GM12878 (cell line): ENCODE measurements at regions not wholly inside any gene's neighbourhood (a gene's known extent, or its start where the extent isn't known, plus 50 kb on each side); places are given as distances from the start of the nearest gene placed in this dataset.

Experiments
- ATAC-seq: fragments of 200-7000 bp; cut with Tn5 transposase; 3 replicates; pipeline ENCODE4 v1.9.1; 2020; ENCODE audit warnings: mild to moderate bottlenecking, moderate library complexity
- BruUV-seq: library from RNA; stranded (reverse); fragments of 400-500 nt; replicated peaks from 2 replicates; lab custom pipeline; 2021; lab: Mats Ljungman, UMichigan
- CTCF ChIA-PET: fragments of 300-600 bp; sonication (Branson Sonifier 250); formaldehyde crosslinking; extraction: SDS; loops from one replicate; lab custom pipeline; 2021; ENCODE audit warnings: inconsistent platforms; lab: Yijun Ruan, JAX
- POLR2A ChIA-PET: fragments of 350-600 bp; formaldehyde crosslinking; extraction: SDS; loops from one replicate; lab custom pipeline; 2021; ENCODE audit warnings: inconsistent platforms; lab: Charles Lee
- RAD21 ChIA-PET: fragments of 300-600 bp; sonication (Branson Sonifier 250); formaldehyde crosslinking; loops from one replicate; lab custom pipeline; 2023; ENCODE audit warnings: antibody characterized with exemption; ENCODE audit not compliant: unreplicated experiment; lab: Charles Lee
- SMC1A ChIA-PET: fragments of 300-600 bp; sonication (Branson Sonifier 250); formaldehyde crosslinking; loops from one replicate; lab custom pipeline; 2023; ENCODE audit not compliant: unreplicated experiment, uncharacterized antibody; lab: Charles Lee
- DNase-seq: peaks from one replicate; pipeline ENCODE4 v3.0.0-alpha.2; 2011; ENCODE audit warnings: low read depth, low spot score
- FAIRE-seq: peaks from 3 replicates; lab custom pipeline; 2011; peaks lifted over from hg19 to GRCh38; lab: Jason Lieb, UNC
- H2AFZ ChIP-seq: 2 replicates; pipeline ENCODE4 v1.6.0; 2011; ENCODE audit warnings: low read depth, low read length, control low read depth; ENCODE audit not compliant: control insufficient read depth
- H3K27ac ChIP-seq: 2 replicates; pipeline ENCODE4 v1.5.1; 2011; ENCODE audit warnings: control low read depth; ENCODE audit not compliant: control insufficient read depth, insufficient read depth
- H3K27me3 ChIP-seq, 2 experiments: replicated peaks in 1 of 2; 2 replicates each; pipeline versions ENCODE4 v1.6.0 to v1.6.1; 2011; ENCODE audit warnings: low read length in 1 of 2; ENCODE audit not compliant: control insufficient read depth in 2 of 2, insufficient read depth in 2 of 2
- H3K36me3 ChIP-seq, 2 experiments: 2 replicates each; pipeline ENCODE4 v1.5.1; 2011; ENCODE audit warnings: low read length in 1 of 2; ENCODE audit not compliant: control insufficient read depth in 2 of 2, insufficient read depth in 2 of 2
- H3K4me1 ChIP-seq: 2 replicates; pipeline ENCODE4 v1.6.1; 2011; ENCODE audit warnings: mild to moderate bottlenecking, low read length, moderate library complexity, mixed read lengths; ENCODE audit not compliant: control insufficient read depth, insufficient read depth
- H3K4me2 ChIP-seq: 2 replicates; pipeline ENCODE4 v1.6.0; 2011; ENCODE audit warnings: control low read depth; ENCODE audit not compliant: control insufficient read depth, insufficient read depth
- H3K4me3 ChIP-seq: fragments of 200-600 bp; sonication (generic); 2 replicates; pipeline ENCODE4 v1.5.1; 2016
- H3K79me2 ChIP-seq: 2 replicates; pipeline ENCODE4 v1.6.0; 2011; ENCODE audit warnings: low read length; ENCODE audit not compliant: control insufficient read depth, insufficient read depth
- H3K9ac ChIP-seq: 2 replicates; pipeline ENCODE4 v1.8.0; 2011; ENCODE audit warnings: low read length, control low read depth, mixed read lengths; ENCODE audit not compliant: control insufficient read depth, insufficient read depth
- H3K9me3 ChIP-seq: replicated peaks from 3 replicates; pipeline ENCODE4 v1.5.1; 2011; ENCODE audit warnings: mild to moderate bottlenecking, low read length; ENCODE audit not compliant: control insufficient read depth, insufficient read depth
- H4K20me1 ChIP-seq: 2 replicates; pipeline ENCODE4 v1.6.0; 2011; ENCODE audit not compliant: control insufficient read depth, insufficient read depth
- BHLHE40 ChIP-seq, 2 experiments: fragments of 450-650 bp in 1 of 2; IDR thresholded peaks; 2 replicates each; pipeline ENCODE4 v1.6.1; 2011 to 2017; ENCODE audit warnings: low read depth in 2 of 2, borderline replicate concordance in 1 of 2, improper control_type of control experiment in 1 of 2, low read length in 1 of 2, mild to moderate bottlenecking in 1 of 2
- BMI1 ChIP-seq: fragments of 450-650 bp; IDR thresholded peaks from 2 replicates; pipeline ENCODE4 v1.6.1; 2016; ENCODE audit warnings: mild to moderate bottlenecking, moderate library complexity, borderline replicate concordance
- ESRRA ChIP-seq: IDR thresholded peaks from 2 replicates; pipeline ENCODE4 v1.6.1; 2012; ENCODE audit warnings: mild to moderate bottlenecking, low read length, improper control_type of control experiment
- MEF2A ChIP-seq: IDR thresholded peaks from 2 replicates; pipeline ENCODE4 v1.6.1; 2011; ENCODE audit warnings: low read depth, mild to moderate bottlenecking, low read length, moderate library complexity; ENCODE audit not compliant: insufficient read depth
- NR2C2 ChIP-seq: IDR thresholded peaks from 2 replicates; pipeline ENCODE4 v1.6.1; 2011; ENCODE audit warnings: borderline replicate concordance, low read depth; ENCODE audit not compliant: control insufficient read depth, insufficient read length
- SMARCA5 ChIP-seq: fragments of 450-650 bp; IDR thresholded peaks from 2 replicates; pipeline ENCODE4 v1.6.1; 2017; ENCODE audit warnings: mild to moderate bottlenecking
- SP1 ChIP-seq: IDR thresholded peaks from one replicate; pipeline ENCODE4 v1.6.1; 2011; ENCODE audit warnings: low read depth, low read length
- YY1 ChIP-seq: IDR thresholded peaks from 2 replicates; pipeline ENCODE4 v1.6.1; 2011; ENCODE audit warnings: low read depth, mild to moderate bottlenecking, low read length
- WGBS: methylation state at CpG from one replicate; pipeline ENCODE4 v1.1.6; 2016; ENCODE audit warnings: low lambda C conversion rate; ENCODE audit not compliant: insufficient replicate concordance, insufficient coverage; ENCODE audit errors: missing lambda C conversion rate; 5-methylcytosine and 5-hydroxymethylcytosine counted together
- in situ Hi-C: fragments of 300-500 bp; cut with MboI; formaldehyde crosslinking; loops from 9 replicates; pipeline ENCODE4 v1.14.3; 2018; ENCODE audit warnings: mixed read lengths
- intact Hi-C: fragments of 100-400 bp; cut with micrococcal nuclease; formaldehyde crosslinking; loops from one replicate; pipeline ENCODE4 v1.14.2; 2022; ENCODE audit not compliant: unreplicated experiment
- TF ChIP-seq, protein P1 (sequence below): IDR thresholded peaks from 2 replicates; pipeline ENCODE4 v1.6.1; 2011; ENCODE audit warnings: borderline replicate concordance, low read depth, mild to moderate bottlenecking, moderate library complexity, low read length; ENCODE audit not compliant: insufficient read depth, poor library complexity, severe bottlenecking
- TF ChIP-seq, protein P2 (sequence below): fragments of 450-650 bp; IDR thresholded peaks from 2 replicates; pipeline ENCODE4 v1.6.1; 2018; ENCODE audit warnings: mild to moderate bottlenecking, low read depth, moderate library complexity; ENCODE audit not compliant: partially characterized antibody
- TF ChIP-seq, protein P3 (sequence below): fragments of 450-650 bp; IDR thresholded peaks from 2 replicates; pipeline ENCODE4 v1.6.1; 2017; ENCODE audit warnings: mild to moderate bottlenecking
- TF ChIP-seq, protein P4 (sequence below): IDR thresholded peaks from 2 replicates; pipeline ENCODE4 v1.6.1; 2012; ENCODE audit warnings: low read depth, low read length, improper control_type of control experiment
- TF ChIP-seq, protein P5 (sequence below): fragments of 450-650 bp; IDR thresholded peaks from 2 replicates; pipeline ENCODE4 v1.6.1; 2018; ENCODE audit warnings: borderline replicate concordance, mild to moderate bottlenecking; ENCODE audit not compliant: partially characterized antibody

DNA sequence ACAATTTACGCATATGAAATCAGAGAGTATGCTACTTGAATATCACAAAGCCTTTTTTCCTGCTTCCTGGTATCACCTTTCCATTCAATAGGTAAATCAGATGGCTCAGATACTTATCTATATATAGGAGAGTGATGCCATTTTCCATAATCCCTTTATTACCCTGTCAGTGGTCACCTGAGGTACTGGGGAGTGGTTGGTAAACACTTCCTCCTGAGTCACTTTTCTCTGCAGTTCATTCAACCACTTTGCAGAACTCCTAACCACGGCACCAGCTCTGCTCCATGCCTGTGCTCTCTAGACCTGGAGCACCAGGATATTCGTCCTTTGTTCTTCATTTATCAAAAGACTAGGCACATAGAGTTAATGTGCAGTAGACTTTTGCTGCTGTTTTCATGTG lies 748.5 kb upstream of the KLHL1 start (continued):
- TF ChIP-seq, protein P1, sequence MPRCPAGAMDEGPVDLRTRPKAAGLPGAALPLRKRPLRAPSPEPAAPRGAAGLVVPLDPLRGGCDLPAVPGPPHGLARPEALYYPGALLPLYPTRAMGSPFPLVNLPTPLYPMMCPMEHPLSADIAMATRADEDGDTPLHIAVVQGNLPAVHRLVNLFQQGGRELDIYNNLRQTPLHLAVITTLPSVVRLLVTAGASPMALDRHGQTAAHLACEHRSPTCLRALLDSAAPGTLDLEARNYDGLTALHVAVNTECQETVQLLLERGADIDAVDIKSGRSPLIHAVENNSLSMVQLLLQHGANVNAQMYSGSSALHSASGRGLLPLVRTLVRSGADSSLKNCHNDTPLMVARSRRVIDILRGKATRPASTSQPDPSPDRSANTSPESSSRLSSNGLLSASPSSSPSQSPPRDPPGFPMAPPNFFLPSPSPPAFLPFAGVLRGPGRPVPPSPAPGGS: no peak
- TF ChIP-seq, protein P2, sequence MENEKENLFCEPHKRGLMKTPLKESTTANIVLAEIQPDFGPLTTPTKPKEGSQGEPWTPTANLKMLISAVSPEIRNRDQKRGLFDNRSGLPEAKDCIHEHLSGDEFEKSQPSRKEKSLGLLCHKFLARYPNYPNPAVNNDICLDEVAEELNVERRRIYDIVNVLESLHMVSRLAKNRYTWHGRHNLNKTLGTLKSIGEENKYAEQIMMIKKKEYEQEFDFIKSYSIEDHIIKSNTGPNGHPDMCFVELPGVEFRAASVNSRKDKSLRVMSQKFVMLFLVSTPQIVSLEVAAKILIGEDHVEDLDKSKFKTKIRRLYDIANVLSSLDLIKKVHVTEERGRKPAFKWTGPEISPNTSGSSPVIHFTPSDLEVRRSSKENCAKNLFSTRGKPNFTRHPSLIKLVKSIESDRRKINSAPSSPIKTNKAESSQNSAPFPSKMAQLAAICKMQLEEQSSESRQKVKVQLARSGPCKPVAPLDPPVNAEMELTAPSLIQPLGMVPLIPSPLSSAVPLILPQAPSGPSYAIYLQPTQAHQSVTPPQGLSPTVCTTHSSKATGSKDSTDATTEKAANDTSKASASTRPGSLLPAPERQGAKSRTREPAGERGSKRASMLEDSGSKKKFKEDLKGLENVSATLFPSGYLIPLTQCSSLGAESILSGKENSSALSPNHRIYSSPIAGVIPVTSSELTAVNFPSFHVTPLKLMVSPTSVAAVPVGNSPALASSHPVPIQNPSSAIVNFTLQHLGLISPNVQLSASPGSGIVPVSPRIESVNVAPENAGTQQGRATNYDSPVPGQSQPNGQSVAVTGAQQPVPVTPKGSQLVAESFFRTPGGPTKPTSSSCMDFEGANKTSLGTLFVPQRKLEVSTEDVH: no peak
- TF ChIP-seq YY1: no peak

DNA sequence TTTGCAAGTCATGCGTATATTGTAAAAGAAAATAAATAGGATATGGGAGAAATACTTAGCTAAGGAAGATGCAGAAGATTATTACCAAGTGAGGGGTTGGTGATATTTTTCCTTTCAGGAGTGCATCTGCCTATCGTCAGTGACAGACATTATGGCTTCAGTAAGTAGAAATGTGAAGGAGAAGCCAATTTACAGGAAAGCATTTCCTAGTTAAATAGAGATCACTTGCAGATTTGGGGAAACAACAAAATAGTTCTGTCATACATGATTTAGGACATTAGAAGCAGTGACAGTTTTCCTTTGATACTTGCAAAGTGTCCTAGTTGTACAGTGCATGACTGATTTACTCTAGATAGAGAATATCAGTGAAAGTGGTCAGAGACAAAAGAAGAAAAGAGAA lies 747.8 kb upstream of the KLHL1 start:
- Histone ChIP-seq H3K27ac (no peak overlapping the region), H3K4me1 (no peaks in the 10 kb centered on the region), H3K9ac (no peak overlapping the region), H3K36me3 (no peaks in the 10 kb centered on the region), H4K20me1 (no peaks in the 10 kb centered on the region), H3K4me2 (no peak overlapping the region), H3K9me3 (no peaks in the 10 kb centered on the region), H2AFZ (no peak overlapping the region), H3K27me3 (no peaks in the 10 kb centered on the region), H3K4me3 (no peak overlapping the region), H3K79me2 (no peaks in the 10 kb centered on the region)
- ChIA-PET CTCF (no interaction called here), SMC1A (no interaction called here), POLR2A (no interaction called here), RAD21 (no interaction called here)
- no TSS peak for BruUV-seq
- DNase-seq: no peak
- intact Hi-C loops (no loop called here), in situ Hi-C loops (no loop called here)
- WGBS: 28% methylated on average over 2 of the region's 2 CpGs
- no peak for ATAC-seq
- no peak for FAIRE-seq
- TF ChIP-seq SMARCA5 (no peak), ESRRA (no peak), BMI1 (no peak), MEF2A (no peak), NR2C2 (no peak), BHLHE40 (IDR thresholded peaks at IDR 0.05; ENCODE audit: borderline replicate concordance in 1 of 2, low read depth in 2 of 2, low read length in 1 of 2) (no peak), SP1 (no peak)
- TF ChIP-seq, protein P3, sequence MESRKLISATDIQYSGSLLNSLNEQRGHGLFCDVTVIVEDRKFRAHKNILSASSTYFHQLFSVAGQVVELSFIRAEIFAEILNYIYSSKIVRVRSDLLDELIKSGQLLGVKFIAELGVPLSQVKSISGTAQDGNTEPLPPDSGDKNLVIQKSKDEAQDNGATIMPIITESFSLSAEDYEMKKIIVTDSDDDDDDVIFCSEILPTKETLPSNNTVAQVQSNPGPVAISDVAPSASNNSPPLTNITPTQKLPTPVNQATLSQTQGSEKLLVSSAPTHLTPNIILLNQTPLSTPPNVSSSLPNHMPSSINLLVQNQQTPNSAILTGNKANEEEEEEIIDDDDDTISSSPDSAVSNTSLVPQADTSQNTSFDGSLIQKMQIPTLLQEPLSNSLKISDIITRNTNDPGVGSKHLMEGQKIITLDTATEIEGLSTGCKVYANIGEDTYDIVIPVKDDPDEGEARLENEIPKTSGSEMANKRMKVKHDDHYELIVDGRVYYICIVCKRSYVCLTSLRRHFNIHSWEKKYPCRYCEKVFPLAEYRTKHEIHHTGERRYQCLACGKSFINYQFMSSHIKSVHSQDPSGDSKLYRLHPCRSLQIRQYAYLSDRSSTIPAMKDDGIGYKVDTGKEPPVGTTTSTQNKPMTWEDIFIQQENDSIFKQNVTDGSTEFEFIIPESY: no peak
- TF ChIP-seq, protein P4, sequence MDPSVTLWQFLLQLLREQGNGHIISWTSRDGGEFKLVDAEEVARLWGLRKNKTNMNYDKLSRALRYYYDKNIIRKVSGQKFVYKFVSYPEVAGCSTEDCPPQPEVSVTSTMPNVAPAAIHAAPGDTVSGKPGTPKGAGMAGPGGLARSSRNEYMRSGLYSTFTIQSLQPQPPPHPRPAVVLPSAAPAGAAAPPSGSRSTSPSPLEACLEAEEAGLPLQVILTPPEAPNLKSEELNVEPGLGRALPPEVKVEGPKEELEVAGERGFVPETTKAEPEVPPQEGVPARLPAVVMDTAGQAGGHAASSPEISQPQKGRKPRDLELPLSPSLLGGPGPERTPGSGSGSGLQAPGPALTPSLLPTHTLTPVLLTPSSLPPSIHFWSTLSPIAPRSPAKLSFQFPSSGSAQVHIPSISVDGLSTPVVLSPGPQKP: no peak
- TF ChIP-seq, protein P5, sequence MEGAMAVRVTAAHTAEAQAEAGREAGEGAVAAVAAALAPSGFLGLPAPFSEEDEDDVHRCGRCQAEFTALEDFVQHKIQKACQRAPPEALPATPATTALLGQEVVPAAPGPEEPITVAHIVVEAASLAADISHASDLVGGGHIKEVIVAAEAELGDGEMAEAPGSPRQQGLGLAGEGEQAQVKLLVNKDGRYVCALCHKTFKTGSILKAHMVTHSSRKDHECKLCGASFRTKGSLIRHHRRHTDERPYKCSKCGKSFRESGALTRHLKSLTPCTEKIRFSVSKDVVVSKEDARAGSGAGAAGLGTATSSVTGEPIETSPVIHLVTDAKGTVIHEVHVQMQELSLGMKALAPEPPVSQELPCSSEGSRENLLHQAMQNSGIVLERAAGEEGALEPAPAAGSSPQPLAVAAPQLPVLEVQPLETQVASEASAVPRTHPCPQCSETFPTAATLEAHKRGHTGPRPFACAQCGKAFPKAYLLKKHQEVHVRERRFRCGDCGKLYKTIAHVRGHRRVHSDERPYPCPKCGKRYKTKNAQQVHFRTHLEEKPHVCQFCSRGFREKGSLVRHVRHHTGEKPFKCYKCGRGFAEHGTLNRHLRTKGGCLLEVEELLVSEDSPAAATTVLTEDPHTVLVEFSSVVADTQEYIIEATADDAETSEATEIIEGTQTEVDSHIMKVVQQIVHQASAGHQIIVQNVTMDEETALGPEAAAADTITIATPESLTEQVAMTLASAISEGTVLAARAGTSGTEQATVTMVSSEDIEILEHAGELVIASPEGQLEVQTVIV: no peak
